Neural cell (in vitro differentiated cells): ENCODE measurements at regions not wholly inside any gene's neighbourhood (a gene's known extent, or its start where the extent isn't known, plus 50 kb on each side); places are given as distances from the start of the nearest gene placed in this dataset.

Experiments
- H2AFZ ChIP-seq: fragments of 200-600, 300-800 bp; sonication (generic), shearing (Covaris generic); 2 replicates; pipeline ENCODE4 v1.6.0; 2014; ENCODE audit warnings: low read depth, mild to moderate bottlenecking, antibody characterized with exemption, low read length, moderate library complexity
- H3F3A ChIP-seq: fragments of 200-600 bp; shearing (Covaris generic); 2 replicates; pipeline ENCODE4 v1.6.1; 2016; ENCODE audit warnings: mild to moderate bottlenecking, moderate library complexity, mixed read lengths, antibody characterized with exemption, low read length; ENCODE audit not compliant: insufficient read depth, poor library complexity, severe bottlenecking
- H3K27ac ChIP-seq: fragments of 200-600, 300-800 bp; sonication (generic), shearing (Covaris generic); 2 replicates; pipeline ENCODE4 v1.5.1; 2014; ENCODE audit warnings: mild to moderate bottlenecking, low read length, moderate library complexity
- H3K27me3 ChIP-seq: fragments of 300-800, 200-600 bp; sonication (generic), shearing (Covaris generic); 2 replicates; pipeline ENCODE4 v1.6.0; 2014; ENCODE audit warnings: mild to moderate bottlenecking, low read depth, low read length, moderate library complexity; ENCODE audit not compliant: insufficient read depth
- H3K36me3 ChIP-seq: fragments of 300-800, 200-600 bp; sonication (generic), shearing (Covaris generic); 2 replicates; pipeline ENCODE4 v1.5.1; 2014; ENCODE audit warnings: mild to moderate bottlenecking, antibody characterized with exemption, low read length, moderate library complexity; ENCODE audit not compliant: insufficient read depth
- H3K4me2 ChIP-seq: fragments of 300-800, 200-600 bp; sonication (generic), shearing (Covaris generic); 2 replicates; pipeline ENCODE4 v1.6.0; 2014; ENCODE audit warnings: mild to moderate bottlenecking, low read length
- H3K4me3 ChIP-seq: fragments of 300-800, 200-600 bp; sonication (generic), shearing (Covaris generic); 2 replicates; pipeline ENCODE4 v1.5.1; 2014; ENCODE audit warnings: mild to moderate bottlenecking, low read length, moderate library complexity
- H3K79me2 ChIP-seq: fragments of 200-600 bp; shearing (Covaris generic); replicated peaks from 2 replicates; pipeline ENCODE4 v1.6.0; 2014; ENCODE audit warnings: mild to moderate bottlenecking, low read length, moderate library complexity; ENCODE audit not compliant: insufficient read depth
- H3K9ac ChIP-seq: fragments of 300-800, 200-600 bp; sonication (generic), shearing (Covaris generic); 2 replicates; pipeline ENCODE4 v1.6.1; 2016; ENCODE audit warnings: mild to moderate bottlenecking, low read length, mixed read lengths
- H3K9me2 ChIP-seq: fragments of 200-600 bp; shearing (Covaris generic); 2 replicates; pipeline ENCODE4 v1.6.1; 2016; ENCODE audit warnings: mild to moderate bottlenecking, low read length, mixed read lengths; ENCODE audit not compliant: insufficient read depth
- H3K9me3 ChIP-seq: fragments of 200-600, 300-800 bp; sonication (generic), shearing (Covaris generic); 2 replicates; pipeline ENCODE4 v1.6.1; 2016; ENCODE audit warnings: mild to moderate bottlenecking, mixed run types, low read length, moderate library complexity, mixed read lengths
- H4K20me1 ChIP-seq: fragments of 200-600 bp; shearing (Covaris generic); 2 replicates; pipeline ENCODE4 v1.6.1; 2016; ENCODE audit warnings: mild to moderate bottlenecking, mixed run types; ENCODE audit not compliant: insufficient read depth
- EP300 ChIP-seq: fragments of 450-650 bp; conservative IDR thresholded peaks from 2 replicates; pipeline ENCODE4 v1.6.1; 2014; ENCODE audit warnings: antibody characterized with exemption, mild to moderate bottlenecking, moderate library complexity; ENCODE audit not compliant: poor library complexity, severe bottlenecking
- EZH2 ChIP-seq: fragments of 200-600, 300-800 bp; shearing (Covaris generic), sonication (generic); IDR thresholded peaks from 2 replicates; pipeline ENCODE4 v1.6.1; 2014; ENCODE audit warnings: antibody characterized with exemption, low read length, borderline replicate concordance, mild to moderate bottlenecking; ENCODE audit not compliant: insufficient read depth, poor library complexity, severe bottlenecking
- MXI1 ChIP-seq: fragments of 450-650 bp; conservative IDR thresholded peaks from 2 replicates; pipeline ENCODE4 v1.6.1; 2014; ENCODE audit warnings: antibody characterized with exemption, mild to moderate bottlenecking; ENCODE audit not compliant: poor library complexity, severe bottlenecking
- POLR2AphosphoS5 ChIP-seq: IDR thresholded peaks from 2 replicates; pipeline ENCODE4 v1.6.1; 2012
- RAD21 ChIP-seq: fragments of 450-650 bp; conservative IDR thresholded peaks from 2 replicates; pipeline ENCODE4 v1.6.1; 2014; ENCODE audit warnings: antibody characterized with exemption, mild to moderate bottlenecking, moderate library complexity
- SMC3 ChIP-seq: fragments of 450-650 bp; conservative IDR thresholded peaks from 2 replicates; pipeline ENCODE4 v1.6.1; 2014; ENCODE audit warnings: antibody characterized with exemption, mild to moderate bottlenecking, moderate library complexity; ENCODE audit not compliant: poor library complexity
- TAF1 ChIP-seq: IDR thresholded peaks from 2 replicates; pipeline ENCODE4 v1.6.1; 2012; ENCODE audit warnings: low read depth
- TF ChIP-seq, protein P1 (sequence below): fragments of 450-650 bp; IDR thresholded peaks from 2 replicates; pipeline ENCODE4 v1.5.1; 2014; ENCODE audit warnings: antibody characterized with exemption, mild to moderate bottlenecking, moderate library complexity; ENCODE audit not compliant: poor library complexity, severe bottlenecking
- TF ChIP-seq, protein P2 (sequence below): IDR thresholded peaks from 2 replicates; pipeline ENCODE4 v1.6.1; 2012; ENCODE audit warnings: borderline replicate concordance

DNA sequence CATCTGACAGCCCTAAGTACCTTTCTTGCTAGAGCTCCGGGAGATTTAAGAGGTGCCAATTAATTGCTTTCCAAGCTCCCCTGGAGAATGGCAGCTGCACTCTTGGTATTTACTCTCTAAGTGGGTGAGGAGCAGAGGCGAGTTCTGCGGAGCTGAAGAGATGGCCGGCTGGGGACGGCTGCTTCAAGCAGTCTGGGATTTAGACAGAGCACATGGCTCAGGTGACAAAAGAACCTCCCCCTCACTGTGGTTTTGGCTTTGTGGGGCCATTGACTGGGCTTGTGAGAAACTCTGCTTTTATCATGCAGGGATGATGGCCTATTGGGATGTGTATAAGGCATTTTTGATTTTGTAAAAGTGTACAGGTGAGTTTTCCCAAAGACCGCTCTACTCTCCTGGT is 239.3 kb upstream of the EEF2KMT start:
- Histone ChIP-seq H3K27me3 (no peaks in the 10 kb centered on the region), H3K27ac (no peak overlapping the region), H4K20me1 (no peaks in the 10 kb centered on the region), H2AFZ (no peak overlapping the region), H3K79me2 (no peaks in the 10 kb centered on the region), H3K9me2 (no peaks in the 10 kb centered on the region), H3K36me3 (no peaks in the 10 kb centered on the region), H3K4me2 (no peak overlapping the region), H3K9me3 (no peaks in the 10 kb centered on the region), H3K4me3 (no peak overlapping the region), H3F3A (no peaks in the 10 kb centered on the region), H3K9ac (no peak overlapping the region)
- TF ChIP-seq, protein P1, sequence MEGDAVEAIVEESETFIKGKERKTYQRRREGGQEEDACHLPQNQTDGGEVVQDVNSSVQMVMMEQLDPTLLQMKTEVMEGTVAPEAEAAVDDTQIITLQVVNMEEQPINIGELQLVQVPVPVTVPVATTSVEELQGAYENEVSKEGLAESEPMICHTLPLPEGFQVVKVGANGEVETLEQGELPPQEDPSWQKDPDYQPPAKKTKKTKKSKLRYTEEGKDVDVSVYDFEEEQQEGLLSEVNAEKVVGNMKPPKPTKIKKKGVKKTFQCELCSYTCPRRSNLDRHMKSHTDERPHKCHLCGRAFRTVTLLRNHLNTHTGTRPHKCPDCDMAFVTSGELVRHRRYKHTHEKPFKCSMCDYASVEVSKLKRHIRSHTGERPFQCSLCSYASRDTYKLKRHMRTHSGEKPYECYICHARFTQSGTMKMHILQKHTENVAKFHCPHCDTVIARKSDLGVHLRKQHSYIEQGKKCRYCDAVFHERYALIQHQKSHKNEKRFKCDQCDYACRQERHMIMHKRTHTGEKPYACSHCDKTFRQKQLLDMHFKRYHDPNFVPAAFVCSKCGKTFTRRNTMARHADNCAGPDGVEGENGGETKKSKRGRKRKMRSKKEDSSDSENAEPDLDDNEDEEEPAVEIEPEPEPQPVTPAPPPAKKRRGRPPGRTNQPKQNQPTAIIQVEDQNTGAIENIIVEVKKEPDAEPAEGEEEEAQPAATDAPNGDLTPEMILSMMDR = no peak
- no peak for TF ChIP-seq POLR2AphosphoS5
- TF ChIP-seq EP300 = no peak
- TF ChIP-seq, protein P2, sequence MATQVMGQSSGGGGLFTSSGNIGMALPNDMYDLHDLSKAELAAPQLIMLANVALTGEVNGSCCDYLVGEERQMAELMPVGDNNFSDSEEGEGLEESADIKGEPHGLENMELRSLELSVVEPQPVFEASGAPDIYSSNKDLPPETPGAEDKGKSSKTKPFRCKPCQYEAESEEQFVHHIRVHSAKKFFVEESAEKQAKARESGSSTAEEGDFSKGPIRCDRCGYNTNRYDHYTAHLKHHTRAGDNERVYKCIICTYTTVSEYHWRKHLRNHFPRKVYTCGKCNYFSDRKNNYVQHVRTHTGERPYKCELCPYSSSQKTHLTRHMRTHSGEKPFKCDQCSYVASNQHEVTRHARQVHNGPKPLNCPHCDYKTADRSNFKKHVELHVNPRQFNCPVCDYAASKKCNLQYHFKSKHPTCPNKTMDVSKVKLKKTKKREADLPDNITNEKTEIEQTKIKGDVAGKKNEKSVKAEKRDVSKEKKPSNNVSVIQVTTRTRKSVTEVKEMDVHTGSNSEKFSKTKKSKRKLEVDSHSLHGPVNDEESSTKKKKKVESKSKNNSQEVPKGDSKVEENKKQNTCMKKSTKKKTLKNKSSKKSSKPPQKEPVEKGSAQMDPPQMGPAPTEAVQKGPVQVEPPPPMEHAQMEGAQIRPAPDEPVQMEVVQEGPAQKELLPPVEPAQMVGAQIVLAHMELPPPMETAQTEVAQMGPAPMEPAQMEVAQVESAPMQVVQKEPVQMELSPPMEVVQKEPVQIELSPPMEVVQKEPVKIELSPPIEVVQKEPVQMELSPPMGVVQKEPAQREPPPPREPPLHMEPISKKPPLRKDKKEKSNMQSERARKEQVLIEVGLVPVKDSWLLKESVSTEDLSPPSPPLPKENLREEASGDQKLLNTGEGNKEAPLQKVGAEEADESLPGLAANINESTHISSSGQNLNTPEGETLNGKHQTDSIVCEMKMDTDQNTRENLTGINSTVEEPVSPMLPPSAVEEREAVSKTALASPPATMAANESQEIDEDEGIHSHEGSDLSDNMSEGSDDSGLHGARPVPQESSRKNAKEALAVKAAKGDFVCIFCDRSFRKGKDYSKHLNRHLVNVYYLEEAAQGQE = no peak
- TF ChIP-seq TAF1 = no peak
- no peak for TF ChIP-seq MXI1
- TF ChIP-seq EZH2 = no peak
- no peak for TF ChIP-seq RAD21
- TF ChIP-seq SMC3 = no peak

DNA sequence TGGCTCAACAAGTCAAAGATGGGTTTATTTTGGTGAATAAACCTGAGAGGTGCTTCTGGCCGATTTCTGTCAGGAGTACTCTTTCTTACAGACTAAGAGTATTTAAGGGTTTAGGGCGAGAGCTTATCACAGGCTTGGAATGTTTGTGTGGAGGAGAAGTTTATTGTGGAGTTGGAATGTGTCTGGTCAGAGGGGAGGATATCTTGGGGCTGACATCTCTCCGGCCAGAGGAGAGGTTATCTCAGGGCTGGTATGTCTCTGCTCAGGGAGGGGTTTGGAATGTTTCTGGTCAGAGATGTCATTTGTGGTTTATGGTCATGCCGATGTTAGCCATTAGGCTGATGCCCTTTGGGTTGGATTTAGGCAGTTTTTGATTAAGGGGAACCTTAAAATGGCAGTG is 236.4 kb upstream of the EEF2KMT start:
- Histone ChIP-seq H3K36me3 (no peaks in the 10 kb centered on the region), H2AFZ (no peak overlapping the region), H3K27me3 (no peaks in the 10 kb centered on the region), H3K9ac (no peak overlapping the region), H4K20me1 (no peaks in the 10 kb centered on the region), H3K9me3 (no peaks in the 10 kb centered on the region), H3F3A (no peaks in the 10 kb centered on the region), H3K79me2 (no peaks in the 10 kb centered on the region), H3K9me2 (no peaks in the 10 kb centered on the region), H3K27ac (no peak overlapping the region), H3K4me3 (no peak overlapping the region), H3K4me2 (no peak overlapping the region)
- TF ChIP-seq EP300 (no peak), RAD21 (no peak), EZH2 (no peak), SMC3 (no peak), POLR2AphosphoS5 (no peak), MXI1 (no peak), TAF1 (no peak)
- TF ChIP-seq, protein P2 = no peak
- TF ChIP-seq, protein P1 = no peak
